Transverse colon (tissue), 4 donors: ENCODE measurements at regions not wholly inside any gene's neighbourhood (a gene's known extent, or its start where the extent isn't known, plus 50 kb on each side); places are given as distances from the start of the nearest gene placed in this dataset.

Experiments used
- CTCF ChIP-seq, 5 experiments: fragments of 200-600 bp in 3 of 5; fragments of 450-650 bp in 2 of 5; sonication (generic) in 3 of 5; IDR thresholded peaks; 1 replicate in 2 of 5; 2 replicates in 3 of 5; pipeline ENCODE4 v1.5.1; 2016 to 2017; ENCODE audit warnings: antibody characterized with exemption in 5 of 5, inconsistent platforms in 3 of 5, mild to moderate bottlenecking in 2 of 5, moderate library complexity in 1 of 5
- POLR2A ChIP-seq: fragments of 450-650 bp; IDR thresholded peaks from one replicate; pipeline ENCODE4 v1.6.1; 2016; ENCODE audit warnings: antibody characterized with exemption, mild to moderate bottlenecking, moderate library complexity
- POLR2AphosphoS5 ChIP-seq, 3 donors: sonication (generic); formaldehyde crosslinking; IDR thresholded peaks; one replicate each; pipeline ENCODE4 v1.6.1; 2016; ENCODE audit warnings: antibody characterized with exemption in 3 of 3

DNA sequence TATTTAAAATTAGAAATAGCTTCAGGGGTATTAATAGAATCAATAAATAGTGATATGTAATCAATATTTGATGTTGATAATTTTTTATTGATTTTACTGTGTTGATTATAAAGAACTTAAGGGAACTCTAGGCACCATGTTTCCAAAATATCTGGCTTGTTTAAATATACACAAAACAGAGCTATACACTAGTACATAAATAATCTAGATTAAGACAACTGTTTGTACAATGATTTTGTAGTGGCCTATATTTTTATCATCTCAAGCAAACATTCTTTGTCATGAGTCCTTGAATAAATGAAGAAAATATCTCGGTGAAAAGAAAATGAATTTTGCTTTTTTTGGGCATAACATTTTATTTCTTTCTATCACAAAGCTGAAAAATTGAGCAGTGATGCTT is 117.1 kb upstream of the KRR1 start:
- TF ChIP-seq CTCF (IDR thresholded peaks at IDR 0.05): no peak
- no peak for TF ChIP-seq POLR2AphosphoS5 (IDR thresholded peaks at IDR 0.05)
- no peak for TF ChIP-seq POLR2A
